GM12873 (cell line): ENCODE measurements at regions not wholly inside any gene's neighbourhood (a gene's known extent, or its start where the extent isn't known, plus 50 kb on each side); places are given as distances from the start of the nearest gene placed in this dataset.

Experiments
- CTCF ChIP-seq: IDR thresholded peaks from 2 replicates; pipeline ENCODE4 v1.5.1; 2012; ENCODE audit warnings: low read depth, mild to moderate bottlenecking, moderate library complexity, low read length, control low read depth; ENCODE audit not compliant: insufficient read depth; ENCODE audit errors: missing control alignments

DNA sequence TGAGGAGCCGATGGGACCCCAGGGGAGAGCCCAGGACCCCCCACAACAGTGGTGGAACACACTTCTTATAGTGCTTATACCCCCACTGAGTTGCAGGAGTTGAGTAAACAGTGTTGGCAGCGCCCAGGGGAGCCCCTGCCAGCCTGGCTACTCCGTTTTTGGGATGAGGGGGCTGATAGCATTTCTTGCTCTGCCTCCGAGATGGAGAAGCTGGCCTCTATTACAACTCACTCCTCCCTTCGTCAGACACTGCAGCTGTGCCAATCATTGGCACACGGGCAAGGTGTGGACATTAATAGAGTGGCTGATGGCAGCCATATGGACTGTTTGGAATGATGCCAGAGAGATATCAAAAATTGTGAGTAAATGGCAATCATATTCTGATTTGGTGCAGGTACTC, 94.9 kb upstream of the TMPO start:
- TF ChIP-seq CTCF, result no peak

GRCh38 chr12:98421316-98421715, 94.1 kb upstream of the TMPO start:
- TF ChIP-seq CTCF, result no peak

DNA sequence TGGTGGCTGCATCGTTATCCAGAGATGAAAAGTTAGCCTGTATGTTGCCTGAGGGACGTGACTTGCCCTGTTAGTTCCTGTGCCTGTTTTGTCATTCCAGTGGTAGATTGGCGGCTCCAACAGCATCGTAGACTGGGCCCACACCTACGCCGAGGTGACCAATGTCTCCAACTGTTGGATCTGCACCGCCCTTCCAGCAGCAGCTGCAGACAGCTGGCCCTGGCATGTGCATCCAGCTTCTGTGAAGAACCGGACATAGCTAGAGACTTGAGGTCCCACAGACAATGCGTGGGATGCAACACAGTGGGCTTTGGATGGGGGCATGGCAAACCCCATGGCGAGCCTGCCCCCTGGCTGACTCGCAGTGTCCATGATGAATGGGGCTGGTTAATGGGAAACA, 93.0 kb upstream of the TMPO start:
- no peak for TF ChIP-seq CTCF

DNA sequence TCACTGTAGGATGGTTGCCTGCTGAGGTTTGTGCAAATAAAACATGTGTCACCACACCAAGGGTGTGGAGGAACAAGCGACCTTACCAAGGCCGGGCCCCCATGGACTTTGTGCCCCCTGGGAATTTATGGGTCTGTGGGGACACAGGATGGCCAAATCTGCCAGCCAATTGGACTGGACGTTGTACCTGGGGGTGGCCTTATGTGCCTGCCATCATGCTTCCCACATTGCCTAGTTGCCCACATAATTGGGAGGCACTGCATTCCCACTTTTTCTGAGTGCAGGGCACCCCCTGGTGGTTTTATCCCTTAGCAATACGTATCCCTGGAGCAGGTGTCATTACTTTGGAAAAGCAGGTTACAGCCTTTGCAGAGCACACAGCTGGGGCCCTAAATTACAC, 92.6 kb upstream of the TMPO start:
- TF ChIP-seq CTCF, result no peak

DNA sequence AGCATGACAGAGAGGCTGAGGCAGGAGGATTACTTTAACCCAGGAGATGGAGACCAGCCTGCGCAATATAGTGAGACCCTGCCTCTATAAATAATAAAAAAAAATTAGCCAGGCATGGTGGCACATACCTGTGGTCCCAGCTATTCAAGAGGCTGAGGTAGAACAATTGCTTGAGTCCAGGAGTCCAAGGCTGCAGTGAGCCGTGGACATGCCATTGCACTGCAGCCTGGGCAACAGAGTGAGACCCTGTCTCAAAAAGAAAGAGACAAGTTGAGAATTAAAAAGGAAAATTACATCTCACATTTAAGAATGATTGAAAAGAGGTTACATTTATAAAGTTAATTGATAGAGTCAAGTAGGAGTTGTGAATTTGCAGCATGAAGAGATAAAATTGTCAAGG, 91.4 kb upstream of the TMPO start:
- TF ChIP-seq CTCF, result no peak

DNA sequence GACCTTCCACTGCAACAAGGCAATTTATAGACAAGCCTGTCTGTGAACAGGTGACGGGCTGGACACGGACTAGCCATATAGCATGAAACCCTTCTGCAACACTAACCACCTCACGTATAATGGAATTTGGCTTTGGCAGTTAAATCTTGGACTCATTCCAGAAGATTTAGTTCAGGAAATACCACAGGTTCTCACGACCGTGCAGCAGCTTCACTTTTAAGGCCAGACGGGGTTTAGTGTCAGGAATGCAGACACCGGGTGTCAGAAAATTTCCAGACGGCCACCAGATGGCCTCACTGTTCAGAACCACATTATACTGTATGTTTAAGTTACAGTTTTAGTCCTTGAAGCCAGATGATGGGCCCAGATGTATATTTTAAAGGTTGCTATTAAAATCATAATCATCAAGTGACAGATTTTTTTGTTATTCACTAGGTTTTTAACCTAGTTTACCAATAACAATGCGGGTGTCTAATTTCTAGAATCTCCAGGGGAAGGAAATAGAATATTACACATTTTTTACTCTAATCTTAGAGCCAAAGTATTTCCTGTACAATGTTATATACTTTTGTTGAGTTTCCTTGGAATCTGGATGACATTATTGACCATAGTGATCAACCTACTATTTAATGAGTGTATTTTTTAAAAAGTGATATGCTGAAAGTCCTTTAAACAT, 90.5 kb upstream of the TMPO start:
- TF ChIP-seq CTCF, result peak; percentile 71

- no peak for TF ChIP-seq CTCF
These were observed 89.5 kb upstream of the TMPO start for GRCh38 chr12:98425859-98426258.
